Stimulated activated CD8-positive, alpha-beta memory T cell treated with anti-CD3 and anti-CD28 coated beads, Interleukin-2, amount 100 ng/mL, for 48 hours (primary cell): ENCODE measurements at regions not wholly inside any gene's neighbourhood (a gene's known extent, or its start where the extent isn't known, plus 50 kb on each side); places are given as distances from the start of the nearest gene placed in this dataset.
"Not testable (repeated sequence)": the region's sequence is repeated elsewhere in the genome, so short reads cannot be mapped to it uniquely, and the experiment has no call there.

ENCODE experiments used
- DNase-seq, 2 donors: peaks; one replicate each; pipeline ENCODE4 v3.0.0-alpha.2; 2020; ENCODE audit warnings: low read depth in 2 of 2

DNA sequence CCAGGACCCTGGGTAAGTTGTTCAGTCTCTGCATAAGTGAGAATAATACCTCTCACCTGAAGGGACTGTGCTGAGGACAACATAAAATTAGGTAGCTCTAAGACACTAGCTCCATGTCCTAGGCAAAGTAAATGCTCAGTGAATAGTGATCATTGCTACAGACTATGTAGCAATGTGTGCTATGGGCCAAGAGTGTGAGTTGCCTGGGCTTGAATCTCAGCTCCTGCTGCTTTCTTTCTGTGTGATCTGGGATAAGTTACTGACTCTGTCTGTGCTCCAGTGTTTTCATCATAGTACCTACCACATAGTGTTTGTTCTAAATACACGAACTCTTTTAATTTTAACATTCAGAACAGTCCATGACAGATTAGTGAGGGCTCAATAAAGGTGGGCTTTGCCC, 81.1 kb upstream of the MFGE8 start:
- DNase-seq, result no peak

DNA sequence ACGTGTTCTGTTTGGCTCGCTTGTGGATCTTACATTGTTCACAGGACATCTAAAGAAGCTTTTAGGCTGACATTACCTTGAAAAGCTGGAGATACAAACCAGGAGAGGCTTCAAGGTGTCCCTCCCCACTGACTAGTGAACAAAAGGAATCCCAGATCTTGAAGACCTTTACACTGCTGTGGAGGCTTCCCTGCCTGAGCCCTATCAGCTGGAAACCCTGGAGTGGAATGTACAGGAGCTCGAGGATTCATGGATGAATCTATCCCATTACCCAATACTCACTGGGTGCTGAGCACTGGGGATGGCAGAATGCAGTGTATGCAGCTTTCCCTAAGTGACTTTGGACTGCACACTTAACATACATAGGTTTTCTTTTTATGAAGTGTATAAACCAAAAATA, 82.3 kb upstream of the MFGE8 start:
- DNase-seq, result no peak

DNA sequence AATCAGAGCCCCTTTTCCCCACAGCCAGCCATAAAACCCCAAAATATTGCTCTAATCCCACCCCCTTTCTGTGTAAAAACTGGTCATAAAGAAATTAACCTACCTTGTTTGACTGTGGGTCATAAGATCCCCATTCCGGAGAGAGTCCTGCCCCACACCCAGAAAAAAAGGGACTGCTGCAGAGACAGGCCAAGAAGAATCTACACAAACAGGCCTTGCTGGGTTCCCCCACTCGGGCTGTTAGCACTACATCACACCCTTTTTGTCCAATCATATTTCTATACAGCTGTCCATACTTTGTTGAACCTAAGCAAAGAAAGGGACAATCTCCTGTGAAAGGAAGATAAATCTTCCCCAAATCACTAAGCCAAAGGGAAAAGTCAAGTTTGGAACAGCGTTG, 84.4 kb upstream of the MFGE8 start:
- DNase-seq, result no peak

DNA sequence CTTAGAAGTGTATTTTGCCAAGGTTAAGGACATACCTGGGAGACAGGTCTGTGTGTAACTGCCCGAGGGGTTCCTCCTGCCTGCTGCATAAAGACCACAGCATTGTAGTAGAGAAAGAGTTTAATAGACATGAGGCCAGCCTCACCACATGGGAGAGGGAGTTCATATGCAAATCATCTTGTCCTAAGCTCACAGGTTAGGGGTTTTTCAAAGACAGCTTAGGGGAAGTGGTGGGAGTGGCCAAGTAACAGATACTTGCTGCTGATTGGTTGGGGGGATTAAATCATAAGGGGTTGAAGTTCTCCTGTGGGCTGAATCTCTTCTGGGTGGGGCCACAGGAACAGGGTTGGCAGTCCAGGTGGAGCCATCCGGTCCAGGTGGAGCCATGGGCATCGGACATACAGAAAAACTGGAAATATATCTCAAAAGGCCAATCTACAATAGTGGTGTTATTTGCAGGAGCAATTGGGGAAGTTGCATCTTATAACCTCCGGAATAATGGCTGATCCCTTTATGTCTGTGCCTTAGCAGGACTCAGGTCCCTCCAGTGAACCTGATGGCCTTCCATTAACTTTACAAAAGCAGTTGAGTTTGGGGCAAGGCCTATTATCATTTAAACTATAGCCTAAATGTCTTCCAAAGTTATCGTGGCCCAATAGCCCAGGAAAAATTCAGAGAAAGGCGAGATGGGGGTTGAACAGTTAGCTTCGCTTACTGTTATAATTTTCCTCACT, 86.0 kb upstream of the MFGE8 start:
- no peak for DNase-seq

DNA sequence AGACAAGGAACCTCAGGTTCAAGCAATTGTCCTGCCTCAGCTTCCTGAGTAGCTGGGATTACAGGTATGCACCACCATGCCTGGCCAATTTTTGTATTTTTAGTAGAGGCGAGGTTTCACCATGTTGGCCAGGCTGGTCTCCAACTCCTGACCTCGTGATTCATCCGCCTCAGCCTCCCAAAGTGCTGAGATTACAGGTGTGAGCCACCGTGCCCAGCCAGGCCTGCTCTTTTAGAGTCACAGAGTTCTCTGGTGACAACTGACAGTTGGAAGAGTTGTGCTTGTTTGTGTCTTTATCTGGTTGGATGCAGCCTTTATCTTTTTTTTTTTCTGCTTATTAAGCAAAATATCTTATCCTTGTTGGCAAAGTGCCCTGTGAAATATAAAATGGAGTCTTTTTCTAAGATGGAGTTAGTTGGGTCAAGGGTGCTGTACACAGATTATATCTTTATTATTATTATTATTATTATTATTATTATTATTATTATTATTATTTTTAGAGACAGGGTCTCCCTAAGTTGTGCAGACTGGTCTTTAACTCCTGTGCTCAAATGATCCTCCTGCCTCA, 86.5 kb upstream of the ABHD2 start:
- not testable (repeated sequence) for DNase-seq

DNA sequence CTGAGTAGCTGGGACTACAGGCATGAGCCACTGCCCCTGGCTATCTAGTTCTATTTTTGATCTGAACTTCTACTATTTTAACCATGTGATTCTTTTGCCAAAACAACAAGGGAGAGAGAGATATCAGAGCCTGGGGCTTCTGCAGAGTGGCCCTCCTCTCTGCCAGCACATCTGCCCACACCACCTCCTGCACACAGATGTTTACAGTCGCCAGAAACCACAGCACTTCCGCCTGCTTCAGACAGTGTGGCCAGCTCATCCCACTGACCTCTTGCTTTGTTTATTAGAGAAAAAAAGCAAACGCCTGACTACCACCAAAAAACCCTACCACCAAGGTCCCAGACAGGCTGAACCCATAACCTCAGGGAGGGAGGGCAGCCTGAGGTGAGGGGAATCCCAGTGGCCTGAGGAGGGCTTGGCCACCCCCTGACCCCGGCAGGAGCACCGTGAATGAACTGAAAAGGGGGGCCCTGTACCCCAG, 85.9 kb upstream of the ABHD2 start:
- DNase-seq, result no peak

DNA sequence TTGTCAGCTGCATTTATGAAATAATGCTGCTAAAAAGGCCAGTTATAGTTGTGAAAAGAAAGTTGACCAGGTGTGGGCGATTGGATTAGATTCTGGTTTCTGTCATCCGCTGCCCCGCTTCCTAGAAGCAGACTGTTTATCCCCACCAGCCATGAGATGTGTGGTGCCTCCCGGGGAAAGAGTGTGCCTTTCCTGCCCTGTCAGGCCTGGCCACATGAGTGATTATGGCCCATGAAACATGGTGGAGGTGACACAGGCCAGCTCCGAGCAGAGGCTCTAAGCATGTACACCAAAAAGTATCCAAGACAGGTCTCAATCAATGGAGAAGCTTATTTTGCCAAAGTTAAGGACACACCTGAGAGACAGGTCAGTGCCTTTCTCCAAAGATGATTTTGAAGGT, 85.4 kb upstream of the ABHD2 start:
- no peak for DNase-seq

DNA sequence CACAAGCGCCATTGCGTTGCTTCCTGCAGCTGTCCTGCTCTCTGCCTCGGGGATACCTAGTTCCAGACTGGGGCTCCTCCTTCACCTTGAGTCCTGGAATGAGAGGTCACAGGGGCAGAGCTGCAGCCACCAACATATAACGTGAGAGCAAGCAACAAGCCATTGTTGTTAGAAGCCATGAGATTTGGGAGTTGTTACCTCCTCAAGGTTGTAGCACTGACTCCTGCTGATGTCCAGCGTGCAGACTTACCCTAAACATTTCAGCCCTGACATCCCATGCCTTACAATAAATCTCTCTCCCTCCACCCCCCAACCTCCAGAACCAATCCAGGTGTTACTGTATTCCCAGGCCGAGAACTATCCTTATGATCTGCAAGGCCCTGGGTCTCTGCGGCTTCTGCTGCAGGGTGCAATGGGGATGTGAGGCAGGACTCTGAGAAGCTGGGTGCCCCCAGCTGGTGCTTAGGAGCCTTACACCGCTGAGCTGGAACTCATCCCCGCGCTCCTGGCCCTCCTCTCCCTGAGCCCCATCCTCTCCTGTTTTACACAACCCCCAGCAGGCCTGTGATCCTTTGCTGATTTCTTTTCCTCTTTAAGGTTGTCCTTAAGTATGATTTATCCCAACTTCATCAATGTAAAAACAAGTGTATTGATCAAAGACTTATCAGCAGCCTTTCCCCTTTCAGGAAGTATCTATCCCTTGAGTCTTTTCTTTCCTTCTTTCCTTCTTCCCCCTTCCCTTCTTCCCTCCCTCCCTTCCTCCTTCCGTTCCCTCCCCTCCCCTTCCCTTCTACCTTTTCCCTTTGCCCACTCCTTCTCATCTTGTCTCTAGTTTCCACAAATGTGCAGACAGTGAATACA, 84.2 kb upstream of the ABHD2 start:
- no peak for DNase-seq

DNA sequence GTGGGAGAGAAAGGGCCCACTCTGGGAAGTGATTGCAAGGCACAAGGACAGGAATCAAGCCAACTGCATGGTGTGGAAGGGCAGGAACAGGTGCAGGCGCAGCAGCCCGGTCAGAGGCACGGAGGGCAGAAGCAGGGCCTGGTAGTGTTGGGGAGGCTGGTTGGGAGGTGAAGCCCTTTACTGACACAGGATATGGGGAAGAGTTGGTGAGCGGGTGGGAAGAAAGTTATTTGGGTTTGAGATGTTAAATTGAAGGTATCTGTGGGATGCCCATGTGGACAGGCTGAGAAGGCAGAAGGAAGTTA, 83.6 kb upstream of the ABHD2 start:
- no peak for DNase-seq

DNA sequence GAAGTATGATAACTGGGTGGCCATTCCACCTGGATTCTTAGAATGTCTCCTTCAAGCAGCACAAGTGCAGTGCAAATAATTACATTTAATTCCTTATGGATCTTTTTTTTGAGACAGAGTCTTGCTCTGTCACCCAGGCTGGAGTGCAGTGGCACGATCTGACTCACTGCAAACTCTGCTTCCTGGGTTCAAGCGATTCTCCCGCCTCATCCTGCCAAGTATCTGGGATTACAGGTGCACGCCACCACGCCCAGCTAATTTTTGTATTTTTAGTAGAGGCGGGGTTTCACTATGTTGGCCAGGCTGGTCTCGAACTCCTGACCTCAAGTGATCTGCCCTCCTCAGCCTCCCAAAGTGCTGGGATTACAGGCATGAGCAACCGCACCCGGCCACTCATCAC, 80.7 kb upstream of the ABHD2 start:
- not testable (repeated sequence) for DNase-seq

DNA sequence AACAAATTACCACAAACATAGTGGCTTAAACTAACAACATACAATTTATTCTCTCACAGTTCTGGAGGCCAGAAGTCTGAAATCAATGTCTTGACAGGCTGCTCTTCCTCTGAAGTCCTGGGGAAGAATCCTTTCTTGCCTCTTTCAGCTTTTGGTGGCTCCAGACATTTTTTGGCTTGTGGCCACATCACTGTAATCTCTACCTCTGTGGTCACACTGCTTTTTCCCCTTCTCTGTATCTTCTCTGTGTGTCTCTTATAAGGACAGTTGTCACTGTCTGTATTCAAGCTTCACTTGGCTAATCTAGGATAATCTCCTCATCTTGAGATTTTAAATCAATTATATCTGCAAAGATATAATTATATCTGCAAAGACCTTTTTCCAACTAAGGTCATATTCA, 80.3 kb upstream of the ABHD2 start:
- no peak for DNase-seq

DNA sequence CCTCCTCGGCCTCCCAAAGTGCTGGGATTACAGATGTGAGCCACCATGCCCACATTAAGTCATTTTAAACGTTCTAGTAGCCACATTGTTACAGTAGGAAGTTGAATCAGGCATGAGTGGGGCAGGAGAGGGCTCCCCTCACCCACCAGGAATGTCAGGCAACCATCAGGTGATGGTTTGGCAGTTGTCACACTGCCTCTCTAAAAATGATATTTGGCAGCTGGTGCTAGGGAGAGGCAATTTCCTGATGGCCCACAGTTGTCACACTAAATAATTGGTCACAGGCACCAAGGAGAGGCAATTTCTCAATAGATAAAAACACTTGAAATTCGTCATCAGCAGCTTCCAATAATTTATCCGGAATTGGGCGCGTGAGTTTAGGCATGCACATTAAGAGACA, 79.2 kb upstream of the ABHD2 start:
- DNase-seq, result no peak

DNA sequence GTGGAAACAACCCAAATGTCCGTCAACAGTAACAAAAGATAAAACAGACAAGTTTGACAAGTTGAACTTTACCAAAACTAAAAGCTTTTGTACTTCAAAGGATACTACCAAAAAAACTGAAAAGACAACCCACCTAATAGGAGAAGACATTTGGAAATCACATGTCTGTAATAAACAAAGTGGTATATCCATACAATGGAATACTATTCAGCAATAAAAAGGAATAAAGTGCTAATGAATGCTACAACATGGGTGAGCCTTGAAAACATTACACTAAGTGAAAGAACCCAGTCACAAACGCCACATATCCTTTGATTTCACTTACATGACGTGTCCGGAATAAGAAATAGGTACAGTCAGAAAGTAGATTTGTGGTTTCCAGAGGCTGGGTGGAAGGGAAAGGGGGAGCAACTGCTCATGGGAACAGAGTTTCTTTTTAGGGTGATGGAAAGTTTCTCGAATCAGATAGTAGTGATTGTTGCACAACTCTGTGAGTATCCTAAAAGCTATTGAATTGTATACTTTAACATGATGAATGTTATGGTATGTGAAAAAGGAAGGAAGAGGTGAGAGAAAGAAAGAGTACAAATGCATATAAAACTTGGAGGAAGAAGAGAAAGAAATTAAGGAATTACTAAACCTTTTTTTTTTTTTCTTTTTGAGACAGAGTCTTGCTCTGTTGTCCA, 72.7 kb upstream of the ABHD2 start:
- DNase-seq, result no peak

DNA sequence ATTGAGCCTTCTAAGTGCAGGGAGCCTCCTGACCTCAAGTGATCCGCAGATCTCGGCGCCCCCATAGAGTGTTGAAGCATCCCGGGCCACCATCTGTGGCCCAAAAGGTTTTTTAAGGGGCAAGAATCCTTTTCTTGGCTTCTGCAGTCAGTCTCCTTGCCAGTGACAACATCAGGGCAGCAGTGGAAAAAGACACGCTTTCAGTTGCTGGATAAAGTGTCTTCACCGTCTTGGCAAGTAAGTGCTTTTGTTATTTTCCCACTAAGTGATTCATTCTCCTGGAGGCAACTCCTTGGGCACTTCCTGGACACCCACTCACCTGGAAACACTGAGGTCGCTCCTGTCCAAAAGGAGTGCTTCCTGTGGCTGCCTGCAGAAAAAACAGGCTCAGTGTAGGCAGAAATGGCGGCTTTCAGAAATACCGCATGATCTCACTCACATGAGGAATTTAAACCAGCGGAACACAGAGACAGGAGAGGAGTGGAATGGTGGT, 71.7 kb upstream of the ABHD2 start:
- no peak for DNase-seq

DNA sequence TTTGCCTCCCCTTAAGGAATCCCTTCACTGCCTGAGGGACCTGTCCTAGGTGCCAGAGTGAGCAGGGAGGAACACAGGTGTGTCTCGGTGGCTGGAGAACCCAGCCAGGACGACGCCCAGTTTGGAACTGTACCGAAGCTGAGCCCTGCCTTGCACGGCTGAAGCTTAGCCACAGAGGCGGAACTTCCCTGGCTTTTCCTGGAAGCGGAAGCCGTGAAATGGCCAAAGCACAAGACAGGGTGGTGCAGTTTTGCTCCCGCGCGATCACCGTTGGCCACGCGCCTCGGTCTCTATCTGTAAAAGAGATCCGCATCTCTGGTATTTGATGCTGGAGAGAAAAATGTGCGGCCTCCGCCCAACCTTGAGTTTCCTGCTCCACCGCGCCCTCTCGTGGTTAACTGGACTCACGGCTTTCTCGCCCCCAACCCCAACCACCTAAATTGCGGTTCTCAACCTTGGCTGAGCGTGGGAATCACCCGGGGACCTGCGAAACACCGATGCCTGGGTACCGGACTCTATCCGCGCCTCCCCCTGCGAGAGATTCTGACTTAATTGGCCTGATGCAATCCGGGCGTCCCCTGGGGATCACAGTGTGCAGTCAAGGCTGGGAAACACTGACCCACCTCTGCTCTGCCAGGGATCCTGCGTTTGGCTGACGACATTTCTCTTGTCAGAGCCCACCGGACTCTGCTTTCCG, 70.7 kb upstream of the ABHD2 start:
- DNase-seq, result peak; percentile 71 to 79

DNA sequence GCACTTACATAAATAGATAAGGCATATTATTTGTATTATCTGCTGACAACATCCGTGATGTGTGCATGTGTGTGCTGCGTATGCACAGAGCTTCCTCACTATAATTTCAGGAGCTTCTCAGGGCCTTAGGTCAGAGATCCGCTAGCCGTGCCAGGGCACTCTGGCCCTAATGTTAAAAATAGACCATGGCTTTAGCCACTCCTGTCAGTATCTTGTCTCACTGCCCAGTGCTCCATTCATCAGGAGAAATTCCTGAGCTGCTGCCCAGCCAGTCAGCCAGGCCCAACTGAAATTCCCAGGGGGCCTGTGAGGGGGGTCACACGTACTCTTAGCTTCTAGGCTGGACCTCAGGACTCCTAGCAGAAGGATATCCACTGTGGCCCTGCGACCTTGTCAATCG, 70.0 kb upstream of the ABHD2 start:
- DNase-seq, result no peak

DNA sequence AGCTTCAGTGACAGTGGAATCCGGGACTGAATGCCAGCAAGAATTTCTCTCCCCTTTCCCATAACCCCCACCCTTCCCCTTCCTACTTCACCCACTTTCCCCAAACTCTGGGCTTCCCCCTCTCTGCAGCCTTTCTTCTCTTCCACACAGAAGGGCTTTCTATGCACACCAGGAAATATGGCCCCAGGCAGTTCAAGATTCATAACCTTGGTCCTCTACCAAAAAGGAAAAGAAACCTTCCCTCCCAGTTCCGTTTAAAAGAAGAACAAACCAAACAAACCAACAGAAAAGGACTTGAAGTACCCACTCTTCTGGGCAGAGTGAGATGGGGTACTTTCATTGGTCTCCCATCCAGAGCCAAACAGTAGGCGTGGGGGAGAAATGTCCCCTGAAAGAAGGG, 68.8 kb upstream of the ABHD2 start:
- DNase-seq, result no peak

DNA sequence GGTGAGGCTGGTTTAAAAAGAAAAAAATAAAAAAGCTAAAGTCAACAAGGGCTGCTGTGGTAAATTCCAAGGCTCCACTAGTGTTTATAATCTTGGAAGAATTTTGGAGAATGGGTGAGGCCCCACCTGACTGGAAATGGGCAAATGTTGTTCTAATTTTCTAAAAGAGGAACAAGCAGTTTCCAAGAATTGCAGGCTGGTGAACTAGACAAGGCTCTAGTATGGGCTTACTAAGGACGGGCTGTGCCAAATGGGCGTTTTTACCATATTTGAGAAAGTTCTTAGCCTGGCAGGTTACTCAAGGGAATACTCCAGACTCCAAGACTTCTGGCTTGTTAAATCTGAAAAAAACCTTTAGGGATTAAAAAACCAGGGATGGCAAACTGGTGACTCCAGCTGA, 67.0 kb upstream of the ABHD2 start:
- DNase-seq, result no peak

DNA sequence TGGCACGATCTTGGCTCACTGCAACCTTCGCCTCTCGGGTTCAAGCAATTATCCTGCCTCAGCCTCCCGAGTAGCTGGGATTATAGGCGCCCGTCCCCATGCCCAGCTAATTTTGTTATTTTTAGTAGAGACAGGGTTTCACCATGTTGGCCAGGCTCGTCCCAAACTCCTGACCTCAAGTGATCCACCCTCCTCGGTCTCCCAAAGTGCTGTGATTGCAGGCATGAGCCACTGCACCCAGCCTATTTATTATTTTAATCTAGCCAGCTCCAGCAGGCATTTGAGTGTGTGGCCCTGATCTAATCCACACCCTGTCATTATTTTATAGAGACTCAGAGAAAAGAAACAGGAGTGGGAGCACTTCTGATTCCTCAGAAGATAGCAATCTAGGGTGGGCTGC, 66.4 kb upstream of the ABHD2 start:
- not testable (repeated sequence) for DNase-seq

DNA sequence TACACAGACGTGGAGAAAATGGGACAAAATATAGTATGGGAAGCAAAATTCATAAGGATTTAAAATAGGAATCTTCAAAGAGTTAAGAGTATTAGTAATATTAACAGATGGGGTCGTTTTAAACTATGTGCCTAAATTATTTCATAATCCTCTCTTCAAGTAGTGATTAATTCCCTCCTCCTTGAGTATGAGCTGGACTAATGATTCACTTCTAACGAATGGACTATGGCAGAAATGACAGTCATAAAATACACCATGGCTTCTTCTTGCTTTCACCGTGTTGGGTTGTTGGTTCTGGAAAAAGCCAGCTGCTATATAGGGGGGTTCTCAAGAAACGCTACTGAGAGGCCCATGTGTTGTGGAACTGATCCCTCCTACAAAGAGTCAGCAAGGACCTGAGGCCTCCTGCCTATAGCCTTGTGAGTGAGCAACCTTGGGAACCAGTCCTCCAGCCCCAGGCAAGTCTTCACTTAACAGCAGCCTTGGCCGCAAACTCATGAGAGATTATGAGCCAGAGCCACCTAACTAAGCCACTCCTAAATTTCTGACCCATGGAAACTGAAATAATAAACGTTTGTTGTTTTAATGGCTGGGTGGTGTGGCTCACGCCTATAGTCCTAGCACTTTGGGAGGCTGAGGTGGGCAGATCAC, 64.8 kb upstream of the ABHD2 start:
- DNase-seq, result no peak

DNA sequence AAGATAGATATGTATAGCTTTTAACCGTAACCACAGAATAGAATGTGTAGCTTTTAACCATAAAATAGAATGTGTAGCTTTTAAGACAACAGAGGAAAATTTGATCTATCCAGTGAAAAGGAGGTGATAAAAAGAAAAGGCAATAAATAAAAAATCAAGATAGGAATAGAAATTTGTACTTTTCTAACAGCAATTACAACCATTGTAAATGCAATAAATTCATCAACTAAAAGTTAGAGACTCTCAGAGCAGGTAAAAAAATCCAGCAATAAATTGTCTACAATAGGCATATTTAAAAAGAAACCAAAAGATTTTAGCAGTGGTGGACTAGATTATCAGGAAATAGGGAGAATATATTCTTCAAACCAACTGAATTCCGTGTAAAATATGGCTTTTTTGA, 63.8 kb upstream of the ABHD2 start:
- no peak for DNase-seq
